ENCODE measurements at regions not wholly inside any gene's neighbourhood (a gene's known extent, or its start where the extent isn't known, plus 50 kb on each side); places are given as distances from the start of the nearest gene placed in this dataset.

- Histone ChIP-seq H3K9me3 (0 out of 2 replicates have a peak, but pooled peaks cover 5% of the 10 kb centered on the region), H3K27me3 (replicated peaks; ENCODE audit: control insufficient read depth, insufficient read depth, low read length) (no peaks in the 10 kb centered on the region), H3K4me3 (ENCODE audit: low read depth, low read length) (no peak overlapping the region), H3K4me1 (peaks cover 16% of the 10 kb centered on the region), H3K36me3 (ENCODE audit: control insufficient read depth, insufficient read depth, low read length) (peaks cover 1% of the 10 kb centered on the region)
- no TSS peak for BruUV-seq (replicated peaks)
- Mint-ChIP-seq H3K4me1 (ENCODE audit: low read depth, unreplicated experiment) (peaks cover 13% of the 10 kb centered on the region), H3K27me3 (ENCODE audit: insufficient read depth, unreplicated experiment) (no peaks in the 10 kb centered on the region), H3K27ac (ENCODE audit: unreplicated experiment) (no peak overlapping the region), H3K4me3 (ENCODE audit: unreplicated experiment) (no peak overlapping the region), H3K36me3 (ENCODE audit: insufficient read depth, unreplicated experiment) (no peaks in the 10 kb centered on the region), H3K9me3 (ENCODE audit: unreplicated experiment) (peaks cover 32% of the 10 kb centered on the region)
- DNase-seq = no peak
- TF ChIP-seq CTCF (IDR thresholded peaks at IDR 0.05; ENCODE audit: insufficient read depth in 1 of 2, low read depth in 1 of 2, low read length in 1 of 2, severe bottlenecking in 1 of 2, unreplicated experiment in 1 of 2) = no peak
- ChIA-PET POLR2A (no interaction called here), CTCF (interaction anchor here (0.7 kb wide), 1 partner anchor 84 kb away, joined by 3 read pairs; no protein-coding TSS in a partner anchor)
- intact Hi-C loops (cut with micrococcal nuclease; ENCODE audit: unreplicated experiment) = no loop called here
Measured at GRCh38 chr11:100438376-100438775, 248.7 kb upstream of the ARHGAP42 start.

- H3K36me3 Mint-ChIP-seq (ENCODE audit: insufficient read depth, unreplicated experiment) = no peaks in the 10 kb centered on the region
- H3K4me3 Mint-ChIP-seq (ENCODE audit: unreplicated experiment) = no peak overlapping the region
- POLR2A ChIA-PET = no interaction called here
- CTCF ChIA-PET = no interaction called here
- Histone ChIP-seq H3K4me3 (ENCODE audit: low read depth, low read length) (no peak overlapping the region), H3K27me3 (replicated peaks; ENCODE audit: control insufficient read depth, insufficient read depth, low read length) (no peaks in the 10 kb centered on the region), H3K4me1 (0 out of 2 replicates have a peak, but pooled peaks cover 3% of the 10 kb centered on the region), H3K36me3 (ENCODE audit: control insufficient read depth, insufficient read depth, low read length) (no peaks in the 10 kb centered on the region), H3K9me3 (0 out of 2 replicates have a peak, but pooled peaks cover 5% of the 10 kb centered on the region)
- no TSS peak for BruUV-seq (replicated peaks)
- H3K27me3 Mint-ChIP-seq (ENCODE audit: insufficient read depth, unreplicated experiment) = no peaks in the 10 kb centered on the region
- peaks cover 10% of the 10 kb centered on the region for H3K9me3 Mint-ChIP-seq (ENCODE audit: unreplicated experiment)
- intact Hi-C loops (cut with micrococcal nuclease; ENCODE audit: unreplicated experiment) = no loop called here
- no peak overlapping the region for H3K27ac Mint-ChIP-seq (ENCODE audit: unreplicated experiment)
- no peak for DNase-seq
- TF ChIP-seq CTCF (IDR thresholded peaks at IDR 0.05; ENCODE audit: insufficient read depth in 1 of 2, low read depth in 1 of 2, low read length in 1 of 2, severe bottlenecking in 1 of 2, unreplicated experiment in 1 of 2) = no peak
- H3K4me1 Mint-ChIP-seq (ENCODE audit: low read depth, unreplicated experiment) = no peaks in the 10 kb centered on the region
Measured at GRCh38 chr11:100441086-100441485, 246.0 kb upstream of the ARHGAP42 start.

- DNase-seq = no peak
- Histone ChIP-seq H3K4me1 (0 out of 2 replicates have a peak, but pooled peaks cover 3% of the 10 kb centered on the region), H3K9me3 (0 out of 2 replicates have a peak, but pooled peaks cover 5% of the 10 kb centered on the region), H3K36me3 (ENCODE audit: control insufficient read depth, insufficient read depth, low read length) (no peaks in the 10 kb centered on the region), H3K27me3 (replicated peaks; ENCODE audit: control insufficient read depth, insufficient read depth, low read length) (no peaks in the 10 kb centered on the region), H3K4me3 (ENCODE audit: low read depth, low read length) (no peak overlapping the region)
- H3K36me3 Mint-ChIP-seq (ENCODE audit: insufficient read depth, unreplicated experiment) = no peaks in the 10 kb centered on the region
- no peak for TF ChIP-seq CTCF (IDR thresholded peaks at IDR 0.05; ENCODE audit: insufficient read depth in 1 of 2, low read depth in 1 of 2, low read length in 1 of 2, severe bottlenecking in 1 of 2, unreplicated experiment in 1 of 2)
- ChIA-PET POLR2A (no interaction called here), CTCF (no interaction called here)
- no peak overlapping the region for H3K27ac Mint-ChIP-seq (ENCODE audit: unreplicated experiment)
- intact Hi-C loops (cut with micrococcal nuclease; ENCODE audit: unreplicated experiment) = no loop called here
- H3K27me3 Mint-ChIP-seq (ENCODE audit: insufficient read depth, unreplicated experiment) = no peaks in the 10 kb centered on the region
- H3K9me3 Mint-ChIP-seq (ENCODE audit: unreplicated experiment) = peaks cover 14% of the 10 kb centered on the region
- no peaks in the 10 kb centered on the region for H3K4me1 Mint-ChIP-seq (ENCODE audit: low read depth, unreplicated experiment)
- H3K4me3 Mint-ChIP-seq (ENCODE audit: unreplicated experiment) = no peak overlapping the region
- no TSS peak for BruUV-seq (replicated peaks)
Measured at GRCh38 chr11:100442017-100442416, 245.1 kb upstream of the ARHGAP42 start.
